GM21825 (cell line): ENCODE measurements at regions not wholly inside any gene's neighbourhood (a gene's known extent, or its start where the extent isn't known, plus 50 kb on each side); places are given as distances from the start of the nearest gene placed in this dataset.

Experiments used
- ATAC-seq: cut with Tn5 transposase; IDR thresholded peaks from one replicate; pipeline ENCODE4 v1.9.1; 2021; ENCODE audit warnings: mild to moderate bottlenecking, moderate library complexity; ENCODE audit not compliant: unreplicated experiment

GRCh38 chr7:125492521-125492920, 562.9 kb upstream of the POT1 start:
- ATAC-seq, result no peak

GRCh38 chr7:125491137-125491536, 561.5 kb upstream of the POT1 start:
- ATAC-seq, result no peak

GRCh38 chr7:125490167-125490566, 560.5 kb upstream of the POT1 start:
- ATAC-seq, result no peak

GRCh38 chr7:125485223-125485622, 555.6 kb upstream of the POT1 start:
- no peak for ATAC-seq

- no peak for ATAC-seq
These were observed 555.1 kb upstream of the POT1 start for GRCh38 chr7:125484755-125485154.

GRCh38 chr7:125481323-125481722, 551.7 kb upstream of the POT1 start:
- ATAC-seq, result no peak

GRCh38 chr7:125480762-125481161, 551.1 kb upstream of the POT1 start:
- ATAC-seq, result no peak

GRCh38 chr7:125468855-125469174, 539.2 kb upstream of the POT1 start:
- no peak for ATAC-seq

GRCh38 chr7:125467996-125468854, 538.6 kb upstream of the POT1 start:
- ATAC-seq, result no peak

GRCh38 chr7:125465527-125465926, 535.9 kb upstream of the POT1 start:
- no peak for ATAC-seq

GRCh38 chr7:125462615-125463014, 533.0 kb upstream of the POT1 start:
- ATAC-seq, result no peak

- ATAC-seq, result no peak
These were observed 529.4 kb upstream of the POT1 start for GRCh38 chr7:125459038-125459437.

GRCh38 chr7:125450749-125451148, 521.1 kb upstream of the POT1 start:
- no peak for ATAC-seq

GRCh38 chr7:125445836-125446235, 516.2 kb upstream of the POT1 start:
- ATAC-seq, result no peak

GRCh38 chr7:125444864-125445263, 515.2 kb upstream of the POT1 start:
- ATAC-seq, result no peak

- no peak for ATAC-seq
These were observed 506.6 kb upstream of the POT1 start for GRCh38 chr7:125436220-125436619.

GRCh38 chr7:125431349-125431748, 501.7 kb upstream of the POT1 start:
- ATAC-seq, result no peak

GRCh38 chr7:125430013-125430412, 500.4 kb upstream of the POT1 start:
- no peak for ATAC-seq

- ATAC-seq, result no peak
These were observed 498.1 kb upstream of the POT1 start for GRCh38 chr7:125427676-125428075.

- ATAC-seq, result no peak
These were observed 495.9 kb upstream of the POT1 start for GRCh38 chr7:125425506-125425905.

GRCh38 chr7:125424721-125425120, 495.1 kb upstream of the POT1 start:
- no peak for ATAC-seq

- no peak for ATAC-seq
These were observed 494.0 kb upstream of the POT1 start for GRCh38 chr7:125423458-125424155.
